GM23248 (cell line): ENCODE measurements at regions not wholly inside any gene's neighbourhood (a gene's known extent, or its start where the extent isn't known, plus 50 kb on each side); places are given as distances from the start of the nearest gene placed in this dataset.

ENCODE experiments used
- DNase-seq: peaks from one replicate; pipeline ENCODE4 v3.0.0-alpha.2; 2015
- H2AFZ ChIP-seq: fragments of 200-600 bp; sonication (generic); 2 replicates; pipeline ENCODE4 v1.6.1; 2016; ENCODE audit warnings: antibody characterized with exemption
- H3F3A ChIP-seq: fragments of 200-600 bp; sonication (generic); 2 replicates; pipeline ENCODE4 v1.6.1; 2016; ENCODE audit warnings: mild to moderate bottlenecking, antibody characterized with exemption, mixed run types; ENCODE audit not compliant: insufficient read depth
- H3K27ac ChIP-seq: fragments of 200-600 bp; sonication (generic); 2 replicates; pipeline ENCODE4 v1.5.1; 2016; ENCODE audit warnings: mild to moderate bottlenecking
- H3K27me3 ChIP-seq: fragments of 200-600 bp; sonication (generic); replicated peaks from 2 replicates; pipeline ENCODE4 v1.6.1; 2016; ENCODE audit warnings: mild to moderate bottlenecking; ENCODE audit not compliant: insufficient read depth
- H3K36me3 ChIP-seq: fragments of 200-600 bp; sonication (generic); 2 replicates; pipeline ENCODE4 v1.6.1; 2016; ENCODE audit warnings: low read depth, mild to moderate bottlenecking
- H3K4me1 ChIP-seq: fragments of 200-600 bp; sonication (generic); 2 replicates; pipeline ENCODE4 v1.6.1; 2016; ENCODE audit warnings: mild to moderate bottlenecking; ENCODE audit not compliant: insufficient read depth
- H3K4me2 ChIP-seq: fragments of 200-600 bp; sonication (generic); one replicate; pipeline ENCODE4 v1.6.1; 2016; ENCODE audit warnings: mild to moderate bottlenecking; ENCODE audit not compliant: unreplicated experiment
- H3K4me3 ChIP-seq: fragments of 200-600 bp; sonication (generic); 2 replicates; pipeline ENCODE4 v1.5.1; 2016; ENCODE audit warnings: mild to moderate bottlenecking
- H3K79me2 ChIP-seq: fragments of 200-600 bp; sonication (generic); 2 replicates; pipeline ENCODE4 v1.6.1; 2016; ENCODE audit warnings: mild to moderate bottlenecking; ENCODE audit not compliant: insufficient read depth
- H3K9ac ChIP-seq: fragments of 200-600 bp; sonication (generic); 2 replicates; pipeline ENCODE4 v1.6.1; 2016; ENCODE audit warnings: mild to moderate bottlenecking
- H3K9me2 ChIP-seq: fragments of 200-600 bp; sonication (generic); 2 replicates; pipeline ENCODE4 v1.6.1; 2016; ENCODE audit warnings: mixed run types, mild to moderate bottlenecking, moderate library complexity; ENCODE audit not compliant: insufficient read depth
- H3K9me3 ChIP-seq: fragments of 200-600 bp; sonication (generic); one replicate; pipeline ENCODE4 v1.6.1; 2017; ENCODE audit warnings: low read depth
- H4K20me1 ChIP-seq: fragments of 200-600 bp; sonication (generic); 2 replicates; pipeline ENCODE4 v1.6.0; 2016; ENCODE audit not compliant: insufficient read depth
- EZH2 ChIP-seq: fragments of 200-600 bp; sonication (generic); IDR thresholded peaks from 2 replicates; pipeline ENCODE4 v1.6.1; 2018; ENCODE audit warnings: antibody characterized with exemption, mild to moderate bottlenecking; ENCODE audit not compliant: insufficient read depth, poor library complexity, severe bottlenecking
- EZH2phosphoT487 ChIP-seq: fragments of 200-600 bp; sonication (generic); IDR thresholded peaks from 2 replicates; pipeline ENCODE4 v1.6.1; 2018; ENCODE audit warnings: antibody characterized with exemption, moderate library complexity, mild to moderate bottlenecking, low read depth; ENCODE audit not compliant: insufficient read depth
- WGBS, 2 experiments: methylation state at CpG; one replicate each; pipeline ENCODE4 v1.1.6; 2015 to 2017; ENCODE audit warnings: low lambda C conversion rate in 2 of 2, low coverage in 1 of 2; ENCODE audit errors: missing lambda C conversion rate in 2 of 2; 5-methylcytosine and 5-hydroxymethylcytosine counted together
- in situ Hi-C: fragments of 300-500 bp; cut with MboI; formaldehyde crosslinking; loops from 2 replicates; pipeline ENCODE4 v1.15.0; 2020

DNA sequence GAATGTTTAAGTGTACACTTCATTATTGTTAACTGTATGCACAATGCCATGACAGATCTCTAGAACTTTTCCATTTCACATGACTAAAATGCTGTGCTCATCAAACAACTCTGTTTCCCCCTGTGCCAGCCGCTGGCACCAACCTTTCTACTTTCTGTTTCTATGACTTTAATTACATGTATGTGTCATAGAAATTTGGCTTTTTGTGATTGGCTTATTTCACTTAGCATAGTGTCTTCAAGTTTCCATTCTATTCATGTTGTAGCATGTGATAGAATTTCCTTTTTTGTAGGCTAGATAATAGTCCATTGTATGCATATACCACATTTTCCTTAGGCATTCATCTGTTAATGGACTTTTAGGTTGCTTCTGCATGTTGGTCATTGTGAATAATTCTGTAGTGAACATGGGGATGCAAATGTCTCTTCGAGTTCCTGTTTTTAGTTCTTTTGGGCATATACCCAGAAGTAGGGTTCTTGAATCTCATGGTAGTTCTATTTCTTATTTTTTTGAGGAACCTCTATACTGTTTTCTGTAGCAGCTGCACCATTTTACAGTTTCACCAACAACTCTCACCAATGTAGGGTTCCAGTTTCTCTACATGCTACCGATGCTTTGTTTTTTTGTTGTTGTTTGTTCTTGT lies 184.4 kb upstream of the DMRT1 start:
- no peaks in the 10 kb centered on the region for H3K9me3 ChIP-seq
- in situ Hi-C loops, result no loop called here
- H3K4me1 ChIP-seq, result no peaks in the 10 kb centered on the region
- H3K36me3 ChIP-seq, result no peaks in the 10 kb centered on the region
- WGBS, 2 experiments, result 42 to 43% methylated on average over 3 of the region's 3 CpGs
- no peaks in the 10 kb centered on the region for H3F3A ChIP-seq
- H3K27ac ChIP-seq, result no peak overlapping the region
- H3K4me2 ChIP-seq, result no peak overlapping the region
- no peaks in the 10 kb centered on the region for H3K79me2 ChIP-seq
- H3K27me3 ChIP-seq, result no peaks in the 10 kb centered on the region
- no peaks in the 10 kb centered on the region for H4K20me1 ChIP-seq
- no peaks in the 10 kb centered on the region for H3K9me2 ChIP-seq
- TF ChIP-seq EZH2, result no peak
- no peak for TF ChIP-seq EZH2phosphoT487
- H2AFZ ChIP-seq, result no peak overlapping the region
- DNase-seq, result peak; percentile 7
- no peak overlapping the region for H3K4me3 ChIP-seq
- H3K9ac ChIP-seq, result no peak overlapping the region

DNA sequence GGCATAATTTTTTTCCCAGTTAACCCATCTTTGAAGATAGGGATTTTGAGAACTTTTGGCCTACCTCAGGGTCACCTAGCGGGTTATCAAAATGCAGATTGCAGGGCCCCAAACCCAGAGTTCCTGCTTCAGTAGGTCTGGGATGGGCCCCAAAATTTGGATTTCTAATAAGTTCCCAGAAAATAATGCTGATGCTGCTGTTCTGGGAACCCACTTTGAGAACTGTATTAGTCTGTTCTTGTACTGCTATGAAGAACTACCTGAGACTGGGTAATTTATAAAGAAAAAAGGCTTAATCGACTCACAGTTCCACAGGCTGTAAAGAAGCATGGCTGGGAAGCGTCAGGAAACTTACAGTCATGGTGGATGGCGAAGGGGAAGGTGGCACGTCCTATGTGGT lies 182.2 kb upstream of the DMRT1 start:
- in situ Hi-C loops, result no loop called here
- H3K4me1 ChIP-seq, result no peaks in the 10 kb centered on the region
- no peak for TF ChIP-seq EZH2phosphoT487
- no peak for TF ChIP-seq EZH2
- no peak overlapping the region for H3K27ac ChIP-seq
- H4K20me1 ChIP-seq, result no peaks in the 10 kb centered on the region
- H3K9me2 ChIP-seq, result no peaks in the 10 kb centered on the region
- no peaks in the 10 kb centered on the region for H3F3A ChIP-seq
- no peak overlapping the region for H3K4me3 ChIP-seq
- H3K27me3 ChIP-seq, result no peaks in the 10 kb centered on the region
- no peaks in the 10 kb centered on the region for H3K36me3 ChIP-seq
- H3K9me3 ChIP-seq, result no peaks in the 10 kb centered on the region
- H3K9ac ChIP-seq, result no peak overlapping the region
- no peak for DNase-seq
- no peak overlapping the region for H3K4me2 ChIP-seq
- H3K79me2 ChIP-seq, result no peaks in the 10 kb centered on the region
- H2AFZ ChIP-seq, result no peak overlapping the region
- 78 to 80% methylated on average over 5 of the region's 5 CpGs for WGBS, 2 experiments

DNA sequence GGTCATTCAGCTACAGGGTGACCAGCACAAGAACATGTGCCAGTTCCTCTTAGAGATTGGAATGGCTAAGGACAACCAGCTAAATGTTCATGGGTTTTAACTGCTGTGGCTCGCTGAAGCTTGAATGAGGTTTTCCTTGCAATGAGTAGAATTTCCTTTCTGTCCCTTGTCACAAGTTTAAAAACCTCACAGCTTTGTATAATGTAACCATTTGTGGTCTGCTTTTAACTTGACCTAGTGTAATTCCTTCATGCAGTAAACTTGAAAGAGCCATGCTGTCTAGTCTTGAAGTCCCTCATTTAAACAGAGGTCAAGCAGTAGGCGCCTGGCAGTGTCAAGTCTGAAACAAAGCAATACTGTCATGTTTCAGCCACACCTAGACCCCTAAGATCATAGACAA lies 181.3 kb upstream of the DMRT1 start:
- no peaks in the 10 kb centered on the region for H3K27me3 ChIP-seq
- H3K9me3 ChIP-seq, result no peaks in the 10 kb centered on the region
- in situ Hi-C loops, result no loop called here
- 33 to 55% methylated on average over 2 of the region's 2 CpGs for WGBS, 2 experiments
- H3F3A ChIP-seq, result no peaks in the 10 kb centered on the region
- no peaks in the 10 kb centered on the region for H3K79me2 ChIP-seq
- H3K9me2 ChIP-seq, result no peaks in the 10 kb centered on the region
- H3K4me2 ChIP-seq, result no peak overlapping the region
- H4K20me1 ChIP-seq, result no peaks in the 10 kb centered on the region
- TF ChIP-seq EZH2, result no peak
- TF ChIP-seq EZH2phosphoT487, result no peak
- no peak overlapping the region for H2AFZ ChIP-seq
- no peak overlapping the region for H3K9ac ChIP-seq
- no peak for DNase-seq
- no peak overlapping the region for H3K27ac ChIP-seq
- H3K36me3 ChIP-seq, result no peaks in the 10 kb centered on the region
- H3K4me3 ChIP-seq, result no peak overlapping the region
- H3K4me1 ChIP-seq, result no peaks in the 10 kb centered on the region

DNA sequence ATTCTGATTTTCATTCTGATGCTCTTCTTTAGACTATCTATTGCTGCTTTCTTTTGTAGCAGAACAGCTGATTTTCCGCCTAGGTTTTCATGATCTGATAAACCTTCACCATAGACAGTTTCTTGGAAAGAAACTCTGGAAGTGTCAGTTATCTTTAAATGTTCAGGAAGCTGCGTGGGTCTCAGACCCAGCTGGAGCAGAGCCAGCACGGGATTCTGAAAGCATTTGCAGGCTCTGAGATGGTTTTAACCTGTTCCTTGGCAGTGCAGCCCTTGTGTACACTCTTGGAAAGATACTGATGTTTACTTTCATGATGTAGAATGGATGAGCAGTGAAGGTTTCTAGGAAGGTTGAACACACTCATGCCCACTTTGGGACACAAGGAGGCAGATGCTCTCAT lies 178.0 kb upstream of the DMRT1 start:
- 30 to 32% methylated on average over 3 of the region's 3 CpGs for WGBS, 2 experiments
- Histone ChIP-seq H3K79me2 (no peaks in the 10 kb centered on the region), H3K27me3 (no peaks in the 10 kb centered on the region), H3K4me1 (no peaks in the 10 kb centered on the region), H4K20me1 (no peaks in the 10 kb centered on the region), H3K27ac (no peak overlapping the region), H3K36me3 (no peaks in the 10 kb centered on the region), H3K9me2 (no peaks in the 10 kb centered on the region), H3K9ac (no peak overlapping the region), H3K4me3 (no peak overlapping the region), H3K4me2 (no peak overlapping the region), H3K9me3 (no peaks in the 10 kb centered on the region), H2AFZ (no peak overlapping the region), H3F3A (no peaks in the 10 kb centered on the region)
- DNase-seq, result no peak
- in situ Hi-C loops, result no loop called here
- TF ChIP-seq EZH2phosphoT487, result no peak
- no peak for TF ChIP-seq EZH2

DNA sequence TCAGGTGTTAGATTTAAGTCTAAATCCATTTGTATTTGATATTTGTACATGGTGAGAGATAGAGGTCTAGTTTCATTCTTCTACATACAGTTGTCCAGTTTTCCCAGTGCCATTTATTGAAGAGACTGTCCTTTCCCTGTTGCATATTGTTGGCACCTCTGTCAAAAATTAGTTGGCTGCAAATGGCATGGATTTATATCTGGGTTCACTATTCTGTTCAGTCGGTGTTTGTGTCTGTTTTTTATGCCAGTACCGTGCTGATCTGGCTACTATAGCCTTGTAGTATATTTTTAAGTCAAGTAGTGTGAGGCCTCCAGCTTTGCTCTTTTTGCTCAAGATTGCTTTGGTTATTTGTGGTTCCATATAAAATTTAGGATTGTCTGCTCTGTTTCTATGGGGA lies 176.2 kb upstream of the DMRT1 start:
- H3K4me2 ChIP-seq, result no peak overlapping the region
- no peak overlapping the region for H3K9ac ChIP-seq
- H3K79me2 ChIP-seq, result no peaks in the 10 kb centered on the region
- no peak overlapping the region for H3K4me3 ChIP-seq
- H3K9me2 ChIP-seq, result no peaks in the 10 kb centered on the region
- no peak for DNase-seq
- 71 to 81% methylated on average over 2 of the region's 2 CpGs for WGBS, 2 experiments
- no peak overlapping the region for H2AFZ ChIP-seq
- H3K4me1 ChIP-seq, result no peaks in the 10 kb centered on the region
- TF ChIP-seq EZH2 (no peak), EZH2phosphoT487 (no peak)
- H4K20me1 ChIP-seq, result no peaks in the 10 kb centered on the region
- no peaks in the 10 kb centered on the region for H3F3A ChIP-seq
- no peaks in the 10 kb centered on the region for H3K9me3 ChIP-seq
- H3K27ac ChIP-seq, result no peak overlapping the region
- H3K27me3 ChIP-seq, result no peaks in the 10 kb centered on the region
- in situ Hi-C loops, result no loop called here
- no peaks in the 10 kb centered on the region for H3K36me3 ChIP-seq
